ENCODE measurements at regions not wholly inside any gene's neighbourhood (a gene's known extent, or its start where the extent isn't known, plus 50 kb on each side); places are given as distances from the start of the nearest gene placed in this dataset.

DNA sequence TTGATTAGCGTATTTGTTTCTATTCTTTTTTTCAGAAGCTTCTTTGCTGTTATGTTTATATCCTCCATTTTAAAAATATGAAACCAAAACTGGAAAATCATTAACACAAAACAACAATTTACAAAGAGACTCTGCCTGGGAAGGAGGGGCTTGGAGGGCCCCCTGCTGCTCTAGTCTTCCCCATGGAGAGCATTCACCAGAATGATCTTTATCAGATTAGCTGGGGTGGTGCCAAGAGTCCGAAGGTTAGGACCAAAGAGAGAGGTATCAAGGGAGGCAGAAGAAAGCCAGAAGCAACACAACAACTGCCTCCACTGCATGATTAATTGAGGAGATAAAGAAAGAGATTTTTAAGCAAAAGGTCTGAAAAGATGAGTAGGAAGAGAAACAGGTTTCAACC, 218.6 kb downstream of the IRS1 start:
- no peak for DNase-seq (ENCODE audit: low spot score in 2 of 2)
- Mint-ChIP-seq H3K36me3 (no peaks in the 10 kb centered on the region), H3K27ac (no peak overlapping the region), H3K4me3 (no peak overlapping the region), H3K9me3 (no peaks in the 10 kb centered on the region), H3K4me1 (no peaks in the 10 kb centered on the region)
- no peak for ATAC-seq

DNA sequence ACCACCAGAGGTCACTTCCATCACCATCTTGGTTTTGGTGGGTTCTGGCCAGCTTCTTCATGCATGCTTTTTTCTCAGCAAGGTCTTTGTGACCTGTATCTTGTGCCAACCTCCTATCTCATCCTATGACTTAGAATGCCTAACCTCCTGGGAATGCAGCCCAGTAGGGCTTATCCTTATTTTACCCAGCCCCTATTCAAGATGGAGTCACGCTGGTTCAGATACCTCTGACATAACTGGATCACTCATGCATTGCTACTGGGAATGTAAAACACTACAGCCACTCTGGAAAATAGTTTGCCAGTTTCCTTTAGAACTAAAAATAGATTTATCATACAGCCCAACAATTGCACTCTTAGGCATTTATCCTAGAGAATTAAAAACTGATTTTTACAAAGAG, 219.2 kb downstream of the IRS1 start:
- Mint-ChIP-seq H3K36me3 (no peaks in the 10 kb centered on the region), H3K27ac (no peak overlapping the region), H3K9me3 (no peaks in the 10 kb centered on the region), H3K4me3 (no peak overlapping the region), H3K4me1 (no peaks in the 10 kb centered on the region)
- DNase-seq (ENCODE audit: low spot score in 2 of 2) (no peak), ATAC-seq (no peak)

DNA sequence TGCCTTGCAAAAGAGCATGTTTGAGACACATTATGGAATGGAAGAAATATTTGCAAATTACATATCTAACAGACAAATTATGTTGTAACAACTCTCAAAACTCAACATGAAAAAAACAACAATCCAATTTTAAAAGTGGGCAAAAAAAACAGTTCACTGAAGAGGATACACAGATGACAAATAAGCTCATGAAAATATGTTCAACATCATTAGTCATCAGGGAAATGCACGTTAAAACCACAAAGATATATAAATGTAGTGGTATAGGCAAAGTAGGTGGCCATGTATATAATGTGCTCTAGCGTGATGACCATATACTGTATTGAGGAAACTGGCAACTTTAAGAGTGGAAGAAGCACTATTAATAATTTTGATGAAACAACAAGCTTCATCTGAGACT, 220.1 kb downstream of the IRS1 start:
- Mint-ChIP-seq H3K4me1 (no peaks in the 10 kb centered on the region), H3K9me3 (no peaks in the 10 kb centered on the region)
- no peak for DNase-seq (ENCODE audit: low spot score in 2 of 2)

DNA sequence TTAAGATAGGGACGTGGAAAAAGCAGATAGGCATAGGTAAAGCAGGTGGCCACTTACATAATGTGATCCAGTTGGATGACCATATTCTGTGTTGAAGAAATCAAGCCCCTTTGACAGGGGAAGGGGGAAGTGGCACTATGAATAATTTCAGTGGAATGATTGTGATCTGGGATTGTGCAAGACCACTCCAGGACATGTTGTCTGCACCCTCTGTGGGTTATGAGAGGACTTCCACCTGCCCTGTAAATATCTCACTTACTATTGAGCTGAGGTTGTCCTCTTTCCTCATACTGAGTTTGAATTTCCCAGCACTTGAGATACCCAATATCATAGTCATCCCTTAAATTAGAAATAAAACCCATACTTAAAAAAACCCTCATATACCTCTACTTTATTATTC, 220.7 kb downstream of the IRS1 start:
- Mint-ChIP-seq H3K36me3 (no peaks in the 10 kb centered on the region), H3K9me3 (no peaks in the 10 kb centered on the region), H3K4me1 (no peaks in the 10 kb centered on the region), H3K4me3 (no peak overlapping the region), H3K27ac (no peak overlapping the region)
- no peak for ATAC-seq
- no peak for DNase-seq (ENCODE audit: low spot score in 2 of 2)

More for the DNA sequence above, 220.1 kb downstream of the IRS1 start:
- Mint-ChIP-seq H3K27ac (no peak overlapping the region), H3K4me3 (no peak overlapping the region), H3K36me3 (no peaks in the 10 kb centered on the region)
- ATAC-seq: peak; percentile 45

DNA sequence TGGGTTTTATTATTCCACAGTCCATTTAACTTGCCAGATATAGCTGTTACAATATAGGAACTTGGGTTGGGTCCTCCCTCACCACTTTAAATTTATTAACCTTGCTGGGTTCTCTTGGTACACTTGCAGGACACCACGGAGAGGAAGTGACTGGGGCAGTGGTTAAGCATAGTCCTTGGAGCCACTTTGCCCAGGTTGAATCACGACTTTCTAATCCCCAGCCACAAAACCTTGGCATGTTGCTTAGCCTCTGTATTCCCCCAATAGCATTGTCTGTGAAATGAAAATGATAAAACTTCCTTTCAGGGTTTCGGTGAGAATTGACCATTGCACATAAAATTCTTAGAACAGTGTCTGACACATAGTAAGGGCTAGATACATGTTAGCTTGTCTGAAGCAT, 221.2 kb downstream of the IRS1 start:
- no peak overlapping the region for H3K27ac Mint-ChIP-seq
- no peaks in the 10 kb centered on the region for H3K9me3 Mint-ChIP-seq
- ATAC-seq: no peak
- H3K4me3 Mint-ChIP-seq: no peak overlapping the region
- DNase-seq (ENCODE audit: low spot score in 2 of 2): no peak
- H3K4me1 Mint-ChIP-seq: no peaks in the 10 kb centered on the region
- H3K36me3 Mint-ChIP-seq: no peaks in the 10 kb centered on the region

DNA sequence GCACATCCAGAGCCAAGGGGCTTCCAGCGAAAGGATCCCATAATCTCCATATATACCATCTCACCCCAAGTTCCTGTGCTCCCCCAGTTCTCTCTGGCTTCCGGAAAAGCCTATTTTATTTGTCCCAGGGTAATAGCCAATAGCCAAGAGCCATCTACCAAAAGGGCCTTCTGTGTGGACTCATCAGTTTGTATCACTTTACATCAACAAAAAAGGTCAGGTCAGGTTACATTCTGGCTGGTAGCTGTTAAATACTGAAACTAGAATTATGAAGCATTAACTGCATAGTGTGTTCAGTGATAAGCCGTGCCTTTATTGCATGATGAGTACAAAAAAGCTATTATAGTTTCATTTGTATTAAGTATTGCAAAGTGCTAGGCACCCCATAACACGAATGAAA, 223.7 kb downstream of the IRS1 start:
- Mint-ChIP-seq H3K4me3 (no peak overlapping the region), H3K27ac (no peak overlapping the region), H3K4me1 (no peaks in the 10 kb centered on the region), H3K9me3 (no peaks in the 10 kb centered on the region), H3K36me3 (no peaks in the 10 kb centered on the region)
- DNase-seq (ENCODE audit: low spot score in 2 of 2) (no peak), ATAC-seq (no peak)

DNA sequence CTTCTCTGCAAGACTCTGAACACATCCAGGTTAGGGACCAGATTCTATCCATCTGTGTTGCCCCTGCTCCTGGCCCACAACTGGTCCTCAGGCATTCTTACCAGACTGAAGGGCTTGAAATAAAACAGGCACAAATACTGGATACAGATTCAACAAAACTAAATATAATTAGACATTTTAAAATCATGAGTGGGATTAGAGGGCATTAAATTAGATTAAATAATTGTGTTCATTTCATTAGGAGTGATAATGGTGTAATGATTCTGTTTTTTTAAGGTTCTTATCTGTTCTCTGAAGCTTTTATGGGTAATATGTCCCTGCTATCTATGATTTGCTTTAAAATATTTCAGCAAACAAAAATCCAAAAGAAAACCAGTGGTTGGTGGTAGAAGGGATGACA, 226.5 kb downstream of the IRS1 start:
- Mint-ChIP-seq H3K36me3 (no peaks in the 10 kb centered on the region), H3K4me3 (no peak overlapping the region), H3K9me3 (no peaks in the 10 kb centered on the region), H3K4me1 (no peaks in the 10 kb centered on the region), H3K27ac (no peak overlapping the region)
- no peak for ATAC-seq
- DNase-seq (ENCODE audit: low spot score in 2 of 2): no peak

DNA sequence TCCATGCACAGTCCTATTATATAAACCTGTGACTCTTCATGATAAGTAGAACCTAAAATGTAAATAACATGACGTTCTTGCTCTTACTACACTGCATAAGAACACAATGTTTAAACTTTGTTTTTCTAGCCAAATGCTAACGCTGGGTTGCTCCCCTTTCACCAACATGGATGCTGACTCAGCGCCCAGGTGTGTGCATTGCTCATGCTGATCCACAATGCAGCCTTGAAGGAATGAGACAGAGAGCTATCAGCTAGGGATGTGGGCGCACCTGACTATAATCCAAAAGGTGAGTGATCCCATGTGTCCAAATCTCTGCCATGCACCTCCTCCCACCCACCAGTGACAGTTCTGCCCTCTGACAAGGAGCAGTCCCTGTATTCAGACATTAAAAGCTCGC, 235.0 kb downstream of the IRS1 start:
- Mint-ChIP-seq H3K36me3 (no peaks in the 10 kb centered on the region), H3K9me3 (no peaks in the 10 kb centered on the region), H3K4me1 (no peaks in the 10 kb centered on the region), H3K27ac (no peak overlapping the region), H3K4me3 (no peak overlapping the region)
- no peak for ATAC-seq
- DNase-seq (ENCODE audit: low spot score in 2 of 2): no peak

DNA sequence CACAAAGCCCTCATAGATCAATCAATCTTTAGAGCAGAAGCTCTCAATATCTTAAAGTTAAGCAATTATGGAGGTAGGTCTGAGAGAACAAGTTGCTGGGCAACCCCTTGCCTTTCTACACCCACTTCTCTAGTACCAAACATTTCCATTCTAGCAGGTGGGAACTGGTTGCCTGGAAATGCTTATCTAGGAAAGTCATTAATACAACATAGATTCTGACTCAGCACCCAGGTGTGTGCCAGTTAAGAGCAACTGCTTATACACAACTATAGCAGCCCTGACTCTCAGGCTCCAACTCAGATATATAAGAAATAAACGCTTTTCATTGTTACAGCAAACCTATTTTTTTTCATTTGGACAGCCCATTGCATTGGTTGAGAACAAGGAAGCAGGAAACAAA, 237.7 kb downstream of the IRS1 start:
- Mint-ChIP-seq H3K27ac (no peak overlapping the region), H3K4me1 (no peaks in the 10 kb centered on the region), H3K36me3 (no peaks in the 10 kb centered on the region), H3K9me3 (no peaks in the 10 kb centered on the region), H3K4me3 (no peak overlapping the region)
- DNase-seq (ENCODE audit: low spot score in 2 of 2) (no peak), ATAC-seq (no peak)

DNA sequence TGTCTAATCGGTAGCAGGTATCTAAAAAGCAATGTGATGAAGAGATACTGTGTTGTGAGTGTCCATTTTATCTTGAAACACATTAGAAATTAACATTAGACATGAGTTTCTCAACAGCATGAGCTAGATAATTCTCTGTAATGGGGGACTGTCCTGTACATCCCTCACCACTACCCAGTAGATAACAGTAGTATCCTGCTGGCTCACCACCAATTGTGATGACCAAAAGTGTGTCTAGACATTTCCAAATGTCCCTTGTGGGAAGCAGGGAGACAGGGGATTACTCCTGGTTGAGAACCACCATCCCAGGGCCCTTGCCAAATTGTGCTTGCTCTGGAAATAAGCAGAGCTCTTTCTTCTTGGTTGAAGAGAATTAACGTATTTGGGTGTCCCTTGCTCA, 239.3 kb downstream of the IRS1 start:
- H3K4me3 Mint-ChIP-seq: no peak overlapping the region
- H3K36me3 Mint-ChIP-seq: no peaks in the 10 kb centered on the region
- no peak overlapping the region for H3K27ac Mint-ChIP-seq
- DNase-seq (ENCODE audit: low spot score in 2 of 2) (no peak), ATAC-seq (no peak)
- no peaks in the 10 kb centered on the region for H3K9me3 Mint-ChIP-seq
- no peaks in the 10 kb centered on the region for H3K4me1 Mint-ChIP-seq

DNA sequence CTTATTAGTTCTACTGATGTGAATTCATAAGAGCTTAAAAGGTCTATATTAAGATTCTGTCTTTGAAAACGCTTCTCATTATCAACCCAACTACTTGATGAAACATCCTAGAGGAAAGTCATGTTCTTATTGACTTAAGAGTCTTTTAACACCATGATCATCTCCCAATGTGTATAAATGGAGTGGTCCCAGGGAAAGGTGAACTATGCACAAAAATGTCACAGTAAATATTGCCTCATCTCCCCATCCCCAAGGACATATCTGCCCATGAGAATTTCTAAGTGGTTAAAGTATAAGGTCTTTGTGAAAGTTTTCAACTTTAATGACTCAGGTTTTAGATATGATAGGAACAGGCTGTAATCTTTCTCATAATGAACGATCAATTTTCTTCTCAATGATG, 240.1 kb downstream of the IRS1 start:
- Mint-ChIP-seq H3K4me3 (no peak overlapping the region), H3K36me3 (no peaks in the 10 kb centered on the region), H3K4me1 (no peaks in the 10 kb centered on the region), H3K27ac (no peak overlapping the region), H3K9me3 (no peaks in the 10 kb centered on the region)
- ATAC-seq (no peak), DNase-seq (ENCODE audit: low spot score in 2 of 2) (no peak)

DNA sequence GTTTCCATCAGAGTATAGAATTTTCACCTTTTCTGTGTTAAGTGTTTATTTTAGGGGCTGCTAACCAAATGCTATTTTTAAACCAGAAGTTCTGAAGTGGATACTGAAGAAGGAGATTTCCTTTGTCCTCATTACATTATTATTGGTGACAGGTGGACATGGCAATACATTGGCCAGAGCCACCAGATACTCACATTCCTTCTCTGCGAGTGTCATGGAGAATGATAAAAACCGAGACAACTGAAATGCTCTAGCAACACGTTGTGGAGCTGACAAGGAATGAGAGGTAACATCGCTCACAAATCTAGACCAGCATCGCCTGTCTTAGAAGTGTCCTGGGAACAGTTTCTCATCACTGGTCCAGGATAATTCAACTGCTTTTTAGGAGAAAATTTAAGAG, 241.2 kb downstream of the IRS1 start:
- Mint-ChIP-seq H3K4me3 (no peak overlapping the region), H3K27ac (no peak overlapping the region), H3K4me1 (no peaks in the 10 kb centered on the region), H3K9me3 (no peaks in the 10 kb centered on the region), H3K36me3 (no peaks in the 10 kb centered on the region)
- ATAC-seq (no peak), DNase-seq (ENCODE audit: low spot score in 2 of 2) (no peak)

DNA sequence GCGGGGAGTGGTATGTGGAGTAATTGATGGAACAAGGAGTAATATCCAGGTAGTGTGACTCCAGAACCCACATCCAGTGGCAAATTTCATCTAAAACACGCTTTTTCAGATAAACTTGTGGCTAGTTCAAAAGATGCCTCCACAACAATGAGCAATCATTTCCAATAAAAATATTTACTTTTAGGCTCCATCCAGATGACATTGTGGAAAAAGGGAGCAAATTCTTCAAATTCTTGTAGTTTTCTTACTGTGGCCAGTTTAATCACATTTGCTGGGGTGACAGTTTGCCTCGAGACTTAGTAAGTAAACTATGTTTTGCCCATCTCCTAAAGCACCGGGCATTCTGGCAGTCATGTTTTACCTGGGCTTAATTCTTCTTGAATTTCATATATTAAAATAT, 243.6 kb downstream of the IRS1 start:
- no peak overlapping the region for H3K27ac Mint-ChIP-seq
- H3K4me3 Mint-ChIP-seq: no peak overlapping the region
- no peaks in the 10 kb centered on the region for H3K36me3 Mint-ChIP-seq
- no peaks in the 10 kb centered on the region for H3K4me1 Mint-ChIP-seq
- no peak for ATAC-seq
- DNase-seq (ENCODE audit: low spot score in 2 of 2): no peak
- H3K9me3 Mint-ChIP-seq: no peaks in the 10 kb centered on the region

DNA sequence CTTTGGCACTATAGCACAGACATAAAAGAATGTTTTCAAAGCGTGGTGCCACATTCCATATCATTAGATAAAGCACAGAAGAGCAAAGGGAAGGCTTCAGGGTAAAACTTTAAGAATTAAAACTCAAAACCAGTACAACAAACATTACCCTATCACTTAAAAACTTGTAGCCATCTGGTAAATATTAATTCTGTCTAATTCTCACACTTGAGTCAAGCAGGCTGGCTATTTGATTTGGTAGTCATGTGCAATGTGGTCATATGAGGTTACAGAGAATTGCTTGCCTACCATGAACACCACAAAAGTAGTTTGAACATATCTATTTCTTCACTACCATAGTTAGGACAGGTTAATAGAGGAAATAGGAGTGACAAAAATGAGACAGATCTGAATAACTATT, 244.9 kb downstream of the IRS1 start:
- Mint-ChIP-seq H3K4me1 (no peaks in the 10 kb centered on the region), H3K27ac (no peak overlapping the region), H3K4me3 (no peak overlapping the region), H3K9me3 (no peaks in the 10 kb centered on the region), H3K36me3 (no peaks in the 10 kb centered on the region)
- ATAC-seq (no peak), DNase-seq (ENCODE audit: low spot score in 2 of 2) (no peak)

DNA sequence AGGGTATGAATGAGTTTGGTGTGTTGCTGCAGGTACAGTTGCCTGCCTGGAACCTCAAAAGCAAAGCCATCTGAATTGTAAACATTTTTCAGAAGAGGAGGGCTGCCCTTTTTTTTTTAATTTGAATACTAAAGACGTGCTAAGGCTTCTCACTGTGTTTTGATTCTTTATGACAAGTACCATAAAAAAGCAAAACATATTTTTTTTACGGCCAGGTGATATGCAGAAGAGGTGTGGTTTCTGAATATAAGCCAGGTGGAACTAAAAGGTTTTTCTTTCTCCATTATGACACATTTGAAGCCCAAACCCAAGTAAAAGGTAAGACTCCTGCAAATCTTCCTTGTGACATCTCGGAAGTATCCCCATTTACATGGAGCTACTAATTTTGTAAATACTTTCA, 246.3 kb downstream of the IRS1 start:
- Mint-ChIP-seq H3K4me1 (no peaks in the 10 kb centered on the region), H3K27ac (no peak overlapping the region), H3K36me3 (no peaks in the 10 kb centered on the region), H3K4me3 (no peak overlapping the region), H3K9me3 (no peaks in the 10 kb centered on the region)
- DNase-seq (ENCODE audit: low spot score in 2 of 2) (no peak), ATAC-seq (no peak)

DNA sequence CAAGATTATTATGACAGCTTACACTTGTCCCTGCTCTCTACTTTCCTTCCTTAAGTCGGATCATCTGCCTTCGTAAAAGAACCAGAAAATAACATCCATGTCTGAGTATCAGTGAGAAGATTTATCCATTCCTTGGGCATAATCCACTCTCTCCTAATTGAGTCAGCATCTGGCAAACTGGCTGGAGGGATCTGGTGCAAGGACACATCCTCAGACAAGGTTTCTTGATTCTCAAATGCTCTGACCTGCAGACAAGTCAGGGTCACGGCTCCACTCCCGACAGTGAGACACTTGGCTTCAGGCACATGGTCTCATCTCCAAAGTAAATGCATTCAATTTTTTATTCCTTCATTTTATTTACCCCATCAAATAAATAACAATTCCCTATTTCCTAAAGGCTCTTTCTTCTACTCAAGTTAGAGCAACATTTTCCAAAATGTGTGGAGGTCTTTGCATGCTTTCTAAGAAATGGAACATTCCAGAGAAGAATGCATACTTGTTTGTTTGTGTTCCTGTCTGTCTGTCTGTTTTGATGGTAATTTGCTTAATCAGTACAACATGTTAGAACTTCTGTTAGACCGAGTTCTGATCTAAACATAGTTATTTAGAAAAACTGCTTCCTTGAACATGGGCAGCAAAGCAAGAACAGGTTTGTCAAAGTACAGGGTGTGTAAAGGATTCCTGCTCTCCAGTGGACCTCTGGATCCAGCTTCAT, 246.9 kb downstream of the IRS1 start:
- DNase-seq (ENCODE audit: low spot score in 2 of 2): no peak
- ATAC-seq: no peak

More for the DNA sequence above, 246.9 kb downstream of the IRS1 start:
- H3K4me3 Mint-ChIP-seq: no peak overlapping the region
- no peaks in the 10 kb centered on the region for H3K36me3 Mint-ChIP-seq
- H3K4me1 Mint-ChIP-seq: no peaks in the 10 kb centered on the region
- no peak overlapping the region for H3K27ac Mint-ChIP-seq
- H3K9me3 Mint-ChIP-seq: no peaks in the 10 kb centered on the region
